GM12865 (cell line): ENCODE measurements at regions not wholly inside any gene's neighbourhood (a gene's known extent, or its start where the extent isn't known, plus 50 kb on each side); places are given as distances from the start of the nearest gene placed in this dataset.

Experiments
- DNase-seq: peaks from one replicate; pipeline ENCODE4 v3.0.0; 2010; ENCODE audit warnings: low read depth
- H3K4me3 ChIP-seq: 2 replicates; pipeline ENCODE4 v1.5.1; 2011; ENCODE audit warnings: mild to moderate bottlenecking, low read depth, low read length, control low read depth
- TF ChIP-seq, protein P1 (sequence below): IDR thresholded peaks from 2 replicates; pipeline ENCODE4 v1.5.1; 2011; ENCODE audit warnings: low read length, control low read depth, low read depth, inconsistent platforms; ENCODE audit not compliant: insufficient read depth; ENCODE audit errors: missing control alignments

DNA sequence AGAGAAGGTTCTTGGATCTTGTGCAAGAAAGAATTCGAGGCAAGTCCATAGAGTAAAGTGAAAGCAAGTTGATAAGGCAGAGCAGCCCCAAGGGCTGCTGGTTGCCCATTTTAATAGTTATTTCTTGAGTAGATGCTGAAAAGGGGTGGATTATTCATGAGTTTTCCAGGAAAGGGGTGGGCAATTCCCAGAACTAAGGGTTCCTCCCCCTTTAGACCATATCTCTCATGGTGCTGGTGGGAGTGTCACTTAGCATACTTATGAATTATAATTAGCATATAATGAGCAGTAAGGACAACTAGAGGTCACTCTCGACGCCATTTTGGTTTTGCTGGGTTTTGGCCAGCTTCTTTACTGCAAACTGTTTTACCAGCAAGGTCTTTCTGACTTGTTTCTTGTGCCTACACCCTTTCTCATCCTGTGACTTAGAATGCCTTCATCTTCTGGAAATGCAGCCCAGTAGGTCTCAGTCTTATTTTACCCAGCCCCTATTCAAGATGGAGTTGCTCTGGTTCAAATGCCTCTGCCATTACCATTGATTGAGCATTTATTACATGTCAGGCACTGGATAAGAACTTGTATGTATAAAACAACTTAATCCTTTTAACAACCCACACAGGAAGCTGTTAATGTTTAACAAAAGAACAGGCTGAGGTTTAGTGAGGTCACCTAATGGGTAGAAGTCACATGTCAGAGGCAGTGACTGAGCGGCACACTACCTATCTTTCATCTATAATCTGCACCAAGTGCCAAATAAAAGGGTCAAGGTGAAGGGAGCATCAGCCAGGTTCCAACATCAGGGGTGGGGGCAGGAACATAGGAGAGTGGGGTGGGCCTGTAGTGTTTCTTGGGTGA, 250.9 kb downstream of the ICOS start:
- no peak for DNase-seq
- TF ChIP-seq, protein P1, sequence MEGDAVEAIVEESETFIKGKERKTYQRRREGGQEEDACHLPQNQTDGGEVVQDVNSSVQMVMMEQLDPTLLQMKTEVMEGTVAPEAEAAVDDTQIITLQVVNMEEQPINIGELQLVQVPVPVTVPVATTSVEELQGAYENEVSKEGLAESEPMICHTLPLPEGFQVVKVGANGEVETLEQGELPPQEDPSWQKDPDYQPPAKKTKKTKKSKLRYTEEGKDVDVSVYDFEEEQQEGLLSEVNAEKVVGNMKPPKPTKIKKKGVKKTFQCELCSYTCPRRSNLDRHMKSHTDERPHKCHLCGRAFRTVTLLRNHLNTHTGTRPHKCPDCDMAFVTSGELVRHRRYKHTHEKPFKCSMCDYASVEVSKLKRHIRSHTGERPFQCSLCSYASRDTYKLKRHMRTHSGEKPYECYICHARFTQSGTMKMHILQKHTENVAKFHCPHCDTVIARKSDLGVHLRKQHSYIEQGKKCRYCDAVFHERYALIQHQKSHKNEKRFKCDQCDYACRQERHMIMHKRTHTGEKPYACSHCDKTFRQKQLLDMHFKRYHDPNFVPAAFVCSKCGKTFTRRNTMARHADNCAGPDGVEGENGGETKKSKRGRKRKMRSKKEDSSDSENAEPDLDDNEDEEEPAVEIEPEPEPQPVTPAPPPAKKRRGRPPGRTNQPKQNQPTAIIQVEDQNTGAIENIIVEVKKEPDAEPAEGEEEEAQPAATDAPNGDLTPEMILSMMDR, result no peak
- no peak overlapping the region for H3K4me3 ChIP-seq

DNA sequence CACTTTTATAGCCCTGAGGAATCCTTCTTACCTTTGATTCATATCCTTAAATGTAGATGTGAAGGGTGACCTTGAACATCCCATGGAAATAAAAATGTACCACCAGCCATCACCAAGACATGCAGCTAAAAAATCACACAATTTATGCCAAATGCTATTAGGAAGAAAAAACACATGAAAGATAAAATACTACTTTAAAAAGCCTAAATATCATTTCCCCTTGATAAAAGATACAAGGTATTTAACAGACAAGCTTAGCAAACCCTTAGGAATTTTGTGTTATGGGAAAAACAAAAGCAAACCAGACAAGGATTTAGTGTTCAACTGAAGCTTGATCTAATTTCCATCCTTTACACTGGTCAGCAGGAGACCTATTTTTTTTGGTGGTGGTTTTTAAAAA, 255.0 kb downstream of the ICOS start:
- H3K4me3 ChIP-seq, result no peak overlapping the region
- DNase-seq, result no peak
- TF ChIP-seq, protein P1, result no peak

- TF ChIP-seq, protein P1, result no peak
- H3K4me3 ChIP-seq, result no peak overlapping the region
- DNase-seq, result no peak
Observed at GRCh38 chr2:204195498-204195897, 258.9 kb downstream of the ICOS start.

DNA sequence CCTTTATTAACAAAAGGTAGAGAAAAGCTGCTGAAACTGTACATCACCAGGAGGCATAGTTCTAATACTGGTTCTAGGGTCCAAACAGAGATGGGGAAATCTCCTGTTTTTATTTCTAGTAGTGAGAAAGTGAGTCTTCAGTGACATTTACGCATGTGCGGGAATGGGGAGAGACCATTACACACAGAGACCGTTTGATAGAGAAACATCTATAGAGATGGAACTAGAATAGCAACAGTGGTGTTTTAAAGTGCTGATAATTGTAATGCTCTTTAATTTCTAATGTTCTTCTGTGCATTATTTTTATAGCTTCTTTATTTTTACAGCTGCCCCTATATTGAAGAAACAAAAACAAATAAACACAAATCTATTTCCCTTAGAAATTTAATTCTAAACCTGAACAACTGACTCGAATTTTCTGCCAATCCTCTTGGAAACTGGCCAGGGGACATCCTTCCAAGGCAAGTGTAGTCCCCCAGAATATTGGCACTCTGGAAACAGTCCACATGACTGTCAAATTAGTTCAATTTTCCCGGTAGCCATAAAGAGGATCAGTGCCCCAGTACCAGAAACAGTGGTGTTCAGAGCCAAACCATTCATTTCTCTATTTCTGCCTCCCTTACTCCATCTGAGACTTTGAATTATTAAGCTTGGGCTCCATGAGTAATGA, 260.9 kb downstream of the ICOS start:
- DNase-seq, result no peak
- TF ChIP-seq, protein P1, result no peak
- H3K4me3 ChIP-seq, result no peak overlapping the region

DNA sequence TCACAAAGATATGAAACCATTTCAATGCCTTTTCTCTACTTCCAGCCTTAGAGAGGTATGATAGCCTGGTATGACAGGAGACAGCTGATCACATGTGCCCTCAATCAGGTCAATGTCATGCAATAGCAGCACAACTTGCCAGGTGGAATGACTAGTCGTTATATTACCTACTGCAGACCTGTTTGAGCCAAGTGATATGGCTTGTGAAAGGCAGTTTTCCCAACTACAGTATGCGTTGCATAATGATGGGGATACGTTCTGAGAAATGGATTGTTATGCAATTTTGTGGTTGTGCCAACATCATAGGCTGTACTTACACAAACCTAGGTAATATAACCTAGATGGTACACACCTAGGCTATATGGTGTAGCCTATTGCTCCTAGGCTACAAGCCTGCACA, 262.8 kb downstream of the ICOS start:
- H3K4me3 ChIP-seq, result no peak overlapping the region
- TF ChIP-seq, protein P1, result no peak
- DNase-seq, result no peak

DNA sequence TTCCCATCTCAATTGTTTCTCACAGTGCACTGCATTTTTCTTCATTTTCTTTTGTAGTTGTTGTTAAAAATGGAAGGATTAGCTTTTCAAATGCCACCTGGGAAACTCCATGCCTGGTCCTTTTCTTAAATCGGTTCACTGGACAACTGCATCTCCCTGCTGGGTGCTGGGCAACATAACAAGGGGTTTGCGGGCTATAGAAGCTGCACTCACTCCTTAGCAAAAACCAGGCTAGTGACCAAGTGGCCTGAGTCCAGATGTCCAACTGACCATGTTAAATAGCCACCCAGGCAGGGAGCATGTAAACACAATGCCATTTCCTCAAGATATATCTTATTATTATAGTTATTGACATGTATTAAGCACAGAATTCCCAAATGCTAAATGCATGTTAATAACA, 264.9 kb downstream of the ICOS start:
- TF ChIP-seq, protein P1, result no peak
- no peak overlapping the region for H3K4me3 ChIP-seq
- no peak for DNase-seq

- DNase-seq, result no peak
- no peak overlapping the region for H3K4me3 ChIP-seq
- TF ChIP-seq, protein P1, result no peak
Observed at GRCh38 chr2:204202253-204202652, 265.7 kb downstream of the ICOS start.
